ENCODE measurements at regions not wholly inside any gene's neighbourhood (a gene's known extent, or its start where the extent isn't known, plus 50 kb on each side); places are given as distances from the start of the nearest gene placed in this dataset.

DNA sequence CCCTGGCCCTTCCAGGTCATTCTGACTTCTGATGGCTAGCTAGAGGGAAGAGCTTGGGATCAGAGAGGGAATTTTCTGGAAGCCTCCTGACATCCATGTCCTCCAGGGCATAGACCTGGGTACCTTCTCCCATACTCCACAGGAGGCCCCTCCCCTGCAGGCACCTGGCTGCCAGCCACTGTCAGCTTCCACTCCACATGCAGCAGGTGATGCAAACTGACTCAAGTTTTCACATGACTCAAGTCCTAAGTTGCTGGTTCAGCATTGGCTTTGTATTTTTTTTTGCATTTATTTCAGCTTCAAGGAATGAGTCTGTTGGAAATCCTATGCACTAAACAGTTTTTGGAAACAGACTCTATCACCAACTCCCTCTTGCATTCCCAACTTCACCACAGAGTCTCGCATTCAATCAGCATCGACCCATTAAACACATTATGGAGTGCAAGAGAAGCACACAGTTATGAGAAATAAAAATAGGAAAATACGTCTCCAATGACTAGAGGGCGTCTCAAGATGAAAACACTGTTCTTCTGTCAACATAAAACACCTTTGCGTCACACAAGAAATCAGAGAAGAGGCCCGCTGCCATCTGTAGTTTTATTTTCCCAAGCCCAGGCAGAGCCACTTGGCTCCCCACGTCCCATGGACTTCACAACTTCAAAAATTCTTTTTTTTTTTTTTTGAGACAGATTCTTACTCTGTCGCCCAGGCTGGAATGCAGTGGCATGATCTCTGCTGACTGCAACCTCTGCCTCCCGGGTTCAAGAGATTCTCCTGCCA lies 362.6 kb upstream of the MGMT start:
- H3K4me3 ChIP-seq (ENCODE audit: low read depth, low read length): no peak overlapping the region
- TF ChIP-seq CTCF (conservative IDR thresholded peaks at IDR 0.05; ENCODE audit: low read depth, low read length): no peak
- DNase-seq (ENCODE audit: low read depth): no peak

GRCh38 chr10:129105266-129105665 lies 361.8 kb upstream of the MGMT start:
- no peak for TF ChIP-seq CTCF (conservative IDR thresholded peaks at IDR 0.05; ENCODE audit: low read depth, low read length)
- DNase-seq (ENCODE audit: low read depth): no peak

DNA sequence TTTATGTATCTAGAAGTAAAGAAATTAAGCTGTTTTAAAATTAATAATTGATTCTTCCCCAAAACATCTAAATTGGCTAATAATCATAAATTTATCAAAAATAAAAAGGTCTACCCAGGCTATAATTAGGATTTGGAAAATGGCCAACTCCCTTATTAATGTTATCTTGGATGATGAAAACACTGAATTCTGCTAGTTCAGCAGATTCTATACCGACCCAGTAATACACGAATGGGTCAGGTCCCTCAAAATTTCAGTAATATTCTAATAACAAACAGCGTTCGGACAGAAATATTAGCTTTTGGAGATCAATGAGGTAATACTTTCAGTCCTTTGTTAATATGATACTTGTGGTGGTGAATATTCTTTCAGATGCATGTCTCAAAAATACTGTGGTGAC lies 360.7 kb upstream of the MGMT start:
- no peak for TF ChIP-seq CTCF (conservative IDR thresholded peaks at IDR 0.05; ENCODE audit: low read depth, low read length)
- no peak overlapping the region for H3K4me3 ChIP-seq (ENCODE audit: low read depth, low read length)
- DNase-seq (ENCODE audit: low read depth): no peak

More at GRCh38 chr10:129105266-129105665, 361.8 kb upstream of the MGMT start:
- no peak overlapping the region for H3K4me3 ChIP-seq (ENCODE audit: low read depth, low read length)

- no peak for TF ChIP-seq CTCF (conservative IDR thresholded peaks at IDR 0.05; ENCODE audit: low read depth, low read length)
- H3K4me3 ChIP-seq (ENCODE audit: low read depth, low read length): no peak overlapping the region
- no peak for DNase-seq (ENCODE audit: low read depth)
Observed at GRCh38 chr10:129107525-129107924, 359.5 kb upstream of the MGMT start.

DNA sequence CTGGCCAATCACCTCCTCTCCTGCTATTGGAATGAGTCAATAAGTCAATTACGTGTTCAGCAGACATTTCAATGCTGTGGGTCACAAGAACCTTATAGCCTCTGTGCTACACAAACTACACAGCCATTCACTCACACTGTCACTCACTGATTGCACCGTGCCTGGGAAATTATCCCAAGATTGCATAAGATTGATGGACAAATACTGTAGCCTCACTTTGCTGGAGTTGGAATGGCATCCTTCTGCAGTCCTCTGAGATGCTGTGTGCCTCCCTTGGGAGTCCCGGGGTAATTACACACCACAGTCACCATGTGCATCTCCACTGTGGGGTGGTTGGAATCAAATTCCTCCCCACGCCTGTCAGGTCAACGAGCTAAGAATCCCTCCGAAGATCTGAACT lies 358.7 kb upstream of the MGMT start:
- no peak overlapping the region for H3K4me3 ChIP-seq (ENCODE audit: low read depth, low read length)
- no peak for DNase-seq (ENCODE audit: low read depth)
- TF ChIP-seq CTCF (conservative IDR thresholded peaks at IDR 0.05; ENCODE audit: low read depth, low read length): no peak

DNA sequence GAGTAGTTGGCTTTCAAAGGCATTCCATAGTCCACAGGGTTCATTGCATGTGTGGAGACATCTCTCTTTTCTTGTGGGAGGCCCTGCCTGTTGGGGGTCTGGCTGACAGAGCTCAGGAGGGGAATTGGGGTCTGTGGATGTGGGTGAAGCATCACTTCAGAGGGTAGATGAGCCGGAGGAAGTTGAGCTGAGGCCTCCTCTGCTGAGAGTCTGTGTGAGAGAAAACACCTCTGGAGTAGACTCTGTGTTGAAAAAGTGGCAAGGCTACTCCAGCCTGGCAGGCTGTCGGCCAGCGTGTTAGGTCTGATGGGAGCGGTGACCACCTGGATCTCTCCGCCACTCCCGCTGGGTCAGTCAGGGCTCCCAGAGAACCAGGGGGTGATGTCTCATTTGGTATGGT lies 358.0 kb upstream of the MGMT start:
- no peak for DNase-seq (ENCODE audit: low read depth)
- H3K4me3 ChIP-seq (ENCODE audit: low read depth, low read length): no peak overlapping the region
- no peak for TF ChIP-seq CTCF (conservative IDR thresholded peaks at IDR 0.05; ENCODE audit: low read depth, low read length)

GRCh38 chr10:129110780-129111179 lies 356.3 kb upstream of the MGMT start:
- DNase-seq (ENCODE audit: low read depth): no peak
- no peak for TF ChIP-seq CTCF (conservative IDR thresholded peaks at IDR 0.05; ENCODE audit: low read depth, low read length)
- no peak overlapping the region for H3K4me3 ChIP-seq (ENCODE audit: low read depth, low read length)
